IMR-90 (cell line): ENCODE measurements at regions not wholly inside any gene's neighbourhood (a gene's known extent, or its start where the extent isn't known, plus 50 kb on each side); places are given as distances from the start of the nearest gene placed in this dataset.

Experiments used
- ATAC-seq: fragments of 200-7000 bp; cut with Tn5 transposase; 2 replicates; pipeline ENCODE4 v1.9.1; 2020; ENCODE audit warnings: low read depth, mild to moderate bottlenecking, moderate library complexity
- BruUV-seq: library from RNA; stranded (reverse); fragments of 400-500 nt; replicated peaks from 2 replicates; lab custom pipeline; 2021; lab: Mats Ljungman, UMichigan
- CTCF ChIA-PET: fragments of 300-600 bp; formaldehyde crosslinking; extraction: SDS; loops from one replicate; lab custom pipeline; 2021; ENCODE audit warnings: antibody characterized with exemption; lab: Yijun Ruan, JAX
- POLR2A ChIA-PET: fragments of 300-600 bp; sonication (Branson Sonifier 250); formaldehyde crosslinking; loops from one replicate; lab custom pipeline; 2022; ENCODE audit warnings: antibody characterized with exemption; ENCODE audit not compliant: unreplicated experiment; lab: Charles Lee
- DNase-seq: peaks from one replicate; pipeline ENCODE4 v3.0.0; 2013
- H2AFZ ChIP-seq: replicated peaks from 2 replicates; pipeline ENCODE3; 2013; ENCODE audit warnings: low read length, mild to moderate bottlenecking; ENCODE audit not compliant: poor library complexity
- H2AK5ac ChIP-seq: 2 replicates; pipeline ENCODE4 v1.6.1; 2013; ENCODE audit warnings: low read depth, low read length, inconsistent platforms
- H2AK9ac ChIP-seq: replicated peaks from 2 replicates; pipeline ENCODE3; 2013; ENCODE audit warnings: mild to moderate bottlenecking, low read depth, low read length, moderate library complexity; ENCODE audit not compliant: poor library complexity
- H2BK120ac ChIP-seq: 2 replicates; pipeline ENCODE4 v1.6.1; 2013; ENCODE audit warnings: low read depth, low read length, inconsistent platforms
- H2BK15ac ChIP-seq: 3 replicates; pipeline ENCODE4 v1.6.1; 2013; ENCODE audit warnings: low read depth, low read length, inconsistent platforms
- H2BK20ac ChIP-seq: 2 replicates; pipeline ENCODE4 v1.6.1; 2013; ENCODE audit warnings: low read depth, mild to moderate bottlenecking, inconsistent platforms, low read length, moderate library complexity
- H2BK5ac ChIP-seq: 2 replicates; pipeline ENCODE4 v1.6.1; 2013; ENCODE audit warnings: mild to moderate bottlenecking, low read depth, low read length, inconsistent platforms; ENCODE audit not compliant: poor library complexity, severe bottlenecking
- H3K14ac ChIP-seq: replicated peaks from 2 replicates; pipeline ENCODE4 v1.6.1; 2013; ENCODE audit warnings: low read depth, low read length, inconsistent platforms
- H3K18ac ChIP-seq: 2 replicates; pipeline ENCODE4 v1.6.1; 2013; ENCODE audit warnings: low read depth, low read length, control low read depth
- H3K23ac ChIP-seq: 2 replicates; pipeline ENCODE4 v1.6.1; 2013; ENCODE audit warnings: low read depth, low read length, inconsistent platforms
- H3K27ac ChIP-seq: 2 replicates; pipeline ENCODE4 v1.5.1; 2013; ENCODE audit warnings: mild to moderate bottlenecking, control low read depth, low read length; ENCODE audit not compliant: insufficient read depth
- H3K27me3 ChIP-seq: 2 replicates; pipeline ENCODE4 v1.6.1; 2013; ENCODE audit warnings: low read length; ENCODE audit not compliant: control insufficient read depth, insufficient read depth
- H3K36me3 ChIP-seq: 2 replicates; pipeline ENCODE4 v1.6.1; 2013; ENCODE audit warnings: low read length, mixed read lengths; ENCODE audit not compliant: control insufficient read depth, insufficient read depth
- H3K4ac ChIP-seq: 2 replicates; pipeline ENCODE4 v1.6.1; 2013; ENCODE audit warnings: low read depth, low read length, inconsistent platforms
- H3K4me1 ChIP-seq: 2 replicates; pipeline ENCODE4 v1.6.1; 2013; ENCODE audit warnings: low read length, mixed read lengths; ENCODE audit not compliant: control insufficient read depth, insufficient read depth
- H3K4me2 ChIP-seq: 2 replicates; pipeline ENCODE4 v1.6.1; 2013; ENCODE audit warnings: low read depth, mild to moderate bottlenecking, control low read depth, low read length, moderate library complexity
- H3K4me3 ChIP-seq: 2 replicates; pipeline ENCODE4 v1.5.1; 2013; ENCODE audit warnings: low read depth, mild to moderate bottlenecking, control low read depth, low read length, moderate library complexity; ENCODE audit not compliant: insufficient read depth
- H3K56ac ChIP-seq: 2 replicates; pipeline ENCODE4 v1.6.1; 2013; ENCODE audit warnings: low read length, inconsistent platforms; ENCODE audit not compliant: insufficient read depth; ENCODE audit errors: extremely low read depth
- H3K79me1 ChIP-seq, 2 experiments: 2 replicates each; pipeline ENCODE4 v1.6.1; 2013; ENCODE audit warnings: low read length in 2 of 2, inconsistent platforms in 1 of 2, low read depth in 1 of 2
- H3K9ac ChIP-seq: 2 replicates; pipeline ENCODE4 v1.6.1; 2013; ENCODE audit warnings: low read depth, low read length, control low read depth
- H3K9me1 ChIP-seq: 2 replicates; pipeline ENCODE4 v1.6.1; 2013; ENCODE audit warnings: low read length, inconsistent platforms; ENCODE audit not compliant: insufficient read depth
- H3K9me3 ChIP-seq: 2 replicates; pipeline ENCODE4 v1.6.1; 2013; ENCODE audit warnings: low read length; ENCODE audit not compliant: control insufficient read depth, insufficient read depth
- H4K20me1 ChIP-seq: 2 replicates; pipeline ENCODE4 v1.6.1; 2013; ENCODE audit warnings: low read length, inconsistent platforms; ENCODE audit not compliant: insufficient read depth
- H4K5ac ChIP-seq: 2 replicates; pipeline ENCODE4 v1.6.1; 2013; ENCODE audit warnings: mild to moderate bottlenecking, low read depth, low read length, control low read depth
- H4K8ac ChIP-seq, 2 experiments: 2 replicates each; pipeline ENCODE4 v1.6.1; 2013; ENCODE audit warnings: low read depth in 2 of 2, low read length in 2 of 2, control low read depth in 1 of 2, inconsistent platforms in 1 of 2
- H4K91ac ChIP-seq: 2 replicates; pipeline ENCODE4 v1.6.1; 2013; ENCODE audit warnings: low read depth, low read length, inconsistent platforms; ENCODE audit not compliant: insufficient read depth
- MAFK ChIP-seq: IDR thresholded peaks from 2 replicates; pipeline ENCODE4 v1.6.1; 2012; ENCODE audit warnings: low read depth, low read length, improper control_type of control experiment
- MXI1 ChIP-seq: IDR thresholded peaks from 2 replicates; pipeline ENCODE4 v1.6.1; 2012; ENCODE audit warnings: low read depth, mild to moderate bottlenecking, low read length, moderate library complexity, borderline replicate concordance
- RAD21 ChIP-seq: IDR thresholded peaks from 2 replicates; pipeline ENCODE4 v1.6.1; 2012; ENCODE audit warnings: low read length, improper control_type of control experiment
- WGBS, 2 experiments: methylation state at CpG; one replicate each; pipeline versions ENCODE4 v1.1.5 to v1.1.7; 2013; ENCODE audit warnings: missing lambda C conversion rate in 2 of 2; ENCODE audit not compliant: insufficient read length in 1 of 2; ENCODE audit errors: extremely low coverage in 2 of 2; 5-methylcytosine and 5-hydroxymethylcytosine counted together
- dilution Hi-C: fragments of 300-500 bp; cut with HindIII; formaldehyde crosslinking; loops from one replicate; pipeline ENCODE4 v1.14.3; 2018; ENCODE audit warnings: low sequenced_read_pairs; ENCODE audit not compliant: unreplicated experiment
- in situ Hi-C: fragments of 300-500 bp; cut with MboI; formaldehyde crosslinking; loops from 3 replicates; pipeline ENCODE4 v1.14.3; 2019; ENCODE audit warnings: low sequenced_read_pairs, inconsistent platforms, mixed read lengths
- intact Hi-C: fragments of 100-400 bp; cut with micrococcal nuclease; formaldehyde crosslinking; loops from 2 replicates; pipeline ENCODE4 v1.10.0; 2022
- TF ChIP-seq, protein P1 (sequence below): conservative IDR thresholded peaks from 2 replicates; pipeline ENCODE4 v1.5.1; 2012; ENCODE audit warnings: mild to moderate bottlenecking, low read depth, low read length, improper control_type of control experiment
- TF ChIP-seq, protein P2 (sequence below): fragments of 150-350 bp; IDR thresholded peaks from 2 replicates; pipeline ENCODE4 v1.6.1; 2017; ENCODE audit warnings: mild to moderate bottlenecking, antibody characterized with exemption, low read length, low read depth

DNA sequence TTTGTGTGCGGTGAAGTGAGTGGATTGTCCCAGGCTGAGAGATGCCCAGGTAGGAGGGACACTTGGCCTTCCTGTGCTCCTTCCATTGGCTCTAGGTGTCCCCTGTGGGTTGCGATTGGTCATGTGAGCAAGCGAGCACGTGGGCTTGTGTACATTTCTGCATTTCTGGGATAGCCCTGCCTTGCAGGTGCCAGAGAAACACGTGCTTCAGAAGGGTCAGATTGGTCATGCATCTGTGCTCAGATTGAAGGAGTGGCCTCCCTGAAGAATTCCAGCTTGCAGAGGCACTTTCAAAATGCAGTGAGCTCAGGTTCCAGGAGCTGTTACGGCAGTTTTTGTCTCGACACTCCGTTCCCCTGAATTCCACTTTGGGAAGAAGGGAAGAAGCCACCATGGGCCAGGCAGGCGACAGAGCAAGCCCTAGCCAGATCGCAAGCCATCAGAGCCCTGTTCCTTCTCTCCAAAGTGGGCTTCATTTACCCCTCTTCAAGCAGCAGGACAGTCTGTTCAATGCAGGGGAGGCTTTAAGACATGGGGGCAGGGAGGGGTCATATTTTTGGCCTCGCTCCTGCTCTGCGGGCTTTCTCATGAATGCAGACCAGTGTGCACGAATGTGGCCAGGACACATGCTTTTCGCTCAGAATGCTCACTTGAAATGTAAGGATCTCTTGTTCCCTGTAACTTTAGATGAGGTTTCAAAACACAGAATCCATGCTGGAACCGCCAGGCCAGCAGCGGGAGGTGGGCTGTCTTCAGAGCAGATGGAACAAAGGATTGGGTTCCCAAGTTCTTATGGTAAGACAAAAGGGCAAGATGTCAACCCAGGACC is 78.6 kb upstream of the AKAP12 start:
- H3K4ac ChIP-seq, result no peak overlapping the region
- H3K4me3 ChIP-seq, result no peak overlapping the region
- BruUV-seq, result no TSS peak
- H4K91ac ChIP-seq, result no peak overlapping the region
- ATAC-seq, result no peak; the same call in 1 of the 2 replicates
- H3K27me3 ChIP-seq, result peaks cover 17% of the 10 kb centered on the region
- no peak overlapping the region for H3K14ac ChIP-seq
- no peak overlapping the region for H3K18ac ChIP-seq
- TF ChIP-seq, protein P1, sequence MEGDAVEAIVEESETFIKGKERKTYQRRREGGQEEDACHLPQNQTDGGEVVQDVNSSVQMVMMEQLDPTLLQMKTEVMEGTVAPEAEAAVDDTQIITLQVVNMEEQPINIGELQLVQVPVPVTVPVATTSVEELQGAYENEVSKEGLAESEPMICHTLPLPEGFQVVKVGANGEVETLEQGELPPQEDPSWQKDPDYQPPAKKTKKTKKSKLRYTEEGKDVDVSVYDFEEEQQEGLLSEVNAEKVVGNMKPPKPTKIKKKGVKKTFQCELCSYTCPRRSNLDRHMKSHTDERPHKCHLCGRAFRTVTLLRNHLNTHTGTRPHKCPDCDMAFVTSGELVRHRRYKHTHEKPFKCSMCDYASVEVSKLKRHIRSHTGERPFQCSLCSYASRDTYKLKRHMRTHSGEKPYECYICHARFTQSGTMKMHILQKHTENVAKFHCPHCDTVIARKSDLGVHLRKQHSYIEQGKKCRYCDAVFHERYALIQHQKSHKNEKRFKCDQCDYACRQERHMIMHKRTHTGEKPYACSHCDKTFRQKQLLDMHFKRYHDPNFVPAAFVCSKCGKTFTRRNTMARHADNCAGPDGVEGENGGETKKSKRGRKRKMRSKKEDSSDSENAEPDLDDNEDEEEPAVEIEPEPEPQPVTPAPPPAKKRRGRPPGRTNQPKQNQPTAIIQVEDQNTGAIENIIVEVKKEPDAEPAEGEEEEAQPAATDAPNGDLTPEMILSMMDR, result no peak
- TF ChIP-seq MXI1 (no peak), RAD21 (no peak), MAFK (no peak)
- TF ChIP-seq, protein P2, sequence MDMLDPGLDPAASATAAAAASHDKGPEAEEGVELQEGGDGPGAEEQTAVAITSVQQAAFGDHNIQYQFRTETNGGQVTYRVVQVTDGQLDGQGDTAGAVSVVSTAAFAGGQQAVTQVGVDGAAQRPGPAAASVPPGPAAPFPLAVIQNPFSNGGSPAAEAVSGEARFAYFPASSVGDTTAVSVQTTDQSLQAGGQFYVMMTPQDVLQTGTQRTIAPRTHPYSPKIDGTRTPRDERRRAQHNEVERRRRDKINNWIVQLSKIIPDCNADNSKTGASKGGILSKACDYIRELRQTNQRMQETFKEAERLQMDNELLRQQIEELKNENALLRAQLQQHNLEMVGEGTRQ, result no peak
- H2AK5ac ChIP-seq, result no peak overlapping the region
- no peaks in the 10 kb centered on the region for H3K36me3 ChIP-seq
- H4K5ac ChIP-seq, result no peak overlapping the region
- no peak for DNase-seq
- no peak overlapping the region for H3K27ac ChIP-seq
- dilution Hi-C loops, result no loop called here
- H2AFZ ChIP-seq, result peak overlapping the region; percentile 50
- no peak overlapping the region for H3K56ac ChIP-seq
- H2BK120ac ChIP-seq, result no peak overlapping the region
- H4K20me1 ChIP-seq, result no peaks in the 10 kb centered on the region
- in situ Hi-C loops, result no loop called here
- H3K9me1 ChIP-seq, result no peaks in the 10 kb centered on the region
- no peaks in the 10 kb centered on the region for H3K4me1 ChIP-seq
- no peak overlapping the region for H3K4me2 ChIP-seq
- H2AK9ac ChIP-seq, result no peak overlapping the region
- POLR2A ChIA-PET, result no interaction called here
- H3K79me1 ChIP-seq, result no peaks in the 10 kb centered on the region
- no peak overlapping the region for H2BK20ac ChIP-seq
- no peak overlapping the region for H2BK15ac ChIP-seq
- 49% methylated on average over 5 of the region's 16 CpGs; no CpG with 5 or more reads in 1 of the 2 experiments for WGBS, 2 experiments
- H2BK5ac ChIP-seq, result no peak overlapping the region
- H4K8ac ChIP-seq, result no peak overlapping the region
- H3K9me3 ChIP-seq, result no peaks in the 10 kb centered on the region
- H3K9ac ChIP-seq, result no peak overlapping the region
- no peak overlapping the region; the same call in 1 of the 2 replicates for H3K23ac ChIP-seq
- CTCF ChIA-PET, result no interaction called here
- intact Hi-C loops, result no loop called here
